GM20431 (cell line): ENCODE measurements at regions not wholly inside any gene's neighbourhood (a gene's known extent, or its start where the extent isn't known, plus 50 kb on each side); places are given as distances from the start of the nearest gene placed in this dataset.

Experiments
- in situ Hi-C: fragments of 300-500 bp; cut with MseI, MboI; formaldehyde crosslinking; loops from one replicate; pipeline ENCODE4 v1.15.0; 2020; ENCODE audit warnings: low sequenced_read_pairs; ENCODE audit not compliant: unreplicated experiment

DNA sequence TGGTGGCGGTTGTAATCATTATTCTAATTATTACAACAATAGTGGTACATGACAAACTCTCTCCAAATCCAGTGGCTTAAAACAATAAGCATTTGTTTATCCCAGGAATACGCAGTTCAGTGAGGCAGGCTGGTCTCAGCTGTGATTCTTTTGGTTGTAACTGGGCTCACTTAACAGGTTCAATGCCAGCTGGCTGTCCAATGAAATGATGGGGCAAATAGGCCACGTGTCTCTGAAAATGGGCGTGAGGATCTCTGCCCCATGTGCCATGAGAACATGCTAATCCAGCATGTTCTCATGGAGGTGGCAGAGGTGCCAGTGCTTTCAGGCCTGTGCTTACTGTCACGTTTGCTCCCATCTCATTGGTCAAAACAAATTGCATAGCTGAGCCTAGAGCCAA is 73.1 kb upstream of the CLMN start:
- in situ Hi-C loops: no loop called here

- in situ Hi-C loops: no loop called here
These were observed 71.6 kb upstream of the CLMN start for GRCh38 chr14:95391331-95391730.

- in situ Hi-C loops: no loop called here
These were observed 69.8 kb upstream of the CLMN start for GRCh38 chr14:95389471-95390011.

- in situ Hi-C loops: no loop called here
These were observed 69.0 kb upstream of the CLMN start for GRCh38 chr14:95388699-95389098.

- in situ Hi-C loops: no loop called here
These were observed 68.2 kb upstream of the CLMN start for GRCh38 chr14:95387826-95388445.

GRCh38 chr14:95386536-95387095 is 66.9 kb upstream of the CLMN start:
- in situ Hi-C loops: no loop called here

DNA sequence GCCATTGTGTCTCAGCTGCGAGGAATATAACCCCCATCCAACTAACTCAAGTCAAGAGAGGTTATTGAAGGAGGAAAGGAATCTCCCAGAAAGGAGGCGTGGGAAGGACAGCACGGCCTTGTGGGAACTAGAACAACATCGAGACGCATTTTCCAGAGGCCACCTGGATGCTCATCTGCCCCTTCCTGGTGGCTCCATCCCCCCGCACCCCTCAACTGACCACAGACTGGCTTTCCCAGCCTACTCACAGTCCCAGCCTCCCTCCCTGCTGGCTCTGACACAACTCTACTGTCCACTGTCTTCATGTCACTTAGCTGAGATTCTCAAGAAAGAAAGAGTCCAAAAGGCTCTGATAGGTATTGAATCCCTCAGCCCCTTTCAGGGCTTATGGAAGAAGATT is 66.0 kb upstream of the CLMN start:
- in situ Hi-C loops: no loop called here

- in situ Hi-C loops: no loop called here
These were observed 63.0 kb upstream of the CLMN start for GRCh38 chr14:95382747-95383146.

DNA sequence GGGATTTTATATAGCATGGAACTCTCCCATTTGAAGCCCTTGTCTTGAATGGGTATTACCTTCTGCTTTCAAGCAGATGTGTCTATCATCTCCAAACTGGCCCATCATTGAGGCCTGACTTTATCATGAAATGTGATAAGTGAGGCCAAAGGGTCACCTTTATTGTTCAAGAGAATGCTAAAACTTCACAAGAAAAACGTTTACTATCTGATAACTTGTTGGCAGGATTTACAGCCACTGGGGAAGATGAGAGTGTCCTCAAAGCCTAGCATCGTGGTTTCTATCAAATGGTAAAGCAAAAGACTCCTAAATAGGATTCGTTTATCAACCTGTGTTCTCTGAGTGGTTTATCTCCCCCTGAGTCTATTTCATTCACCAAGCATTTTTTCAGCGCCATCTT is 62.0 kb upstream of the CLMN start:
- in situ Hi-C loops: no loop called here

DNA sequence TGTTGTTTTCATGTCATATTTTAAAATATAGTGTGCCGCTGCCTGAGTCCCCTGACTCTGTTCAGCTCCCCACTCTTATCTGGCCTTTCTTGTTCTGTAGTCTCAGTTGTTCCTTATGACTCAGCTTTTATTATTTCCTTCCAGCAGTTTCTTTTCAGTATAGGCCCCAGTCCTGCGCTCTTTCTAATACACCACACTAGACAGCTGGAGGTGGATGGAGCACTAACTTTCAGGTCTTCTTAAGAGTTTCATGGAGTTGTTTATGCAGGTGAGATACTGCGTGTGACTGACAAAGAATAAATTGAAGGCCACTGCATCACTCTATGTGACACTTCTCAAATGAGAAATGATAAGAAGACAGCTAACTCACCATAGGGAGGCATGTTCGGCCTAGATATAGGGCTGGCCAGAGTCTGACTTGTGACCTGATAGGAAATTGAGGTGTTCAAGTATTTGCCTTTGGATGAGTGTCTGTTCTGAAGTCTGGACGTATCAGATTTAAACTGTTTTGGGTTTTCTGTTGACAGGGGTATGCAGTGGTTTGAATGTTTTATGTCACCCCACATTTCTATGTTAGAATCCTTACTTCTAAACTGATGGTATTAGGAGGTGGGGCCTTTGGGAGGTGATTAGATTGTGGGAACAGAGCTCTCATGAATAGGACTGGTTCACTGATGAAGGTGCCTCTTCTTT is 60.8 kb upstream of the CLMN start:
- in situ Hi-C loops: no loop called here

GRCh38 chr14:95379634-95380033 is 59.9 kb upstream of the CLMN start:
- in situ Hi-C loops: no loop called here

- in situ Hi-C loops: no loop called here
These were observed 55.9 kb upstream of the CLMN start for GRCh38 chr14:95375539-95376109.

- in situ Hi-C loops: no loop called here
These were observed 54.7 kb upstream of the CLMN start for GRCh38 chr14:95374239-95374997.

DNA sequence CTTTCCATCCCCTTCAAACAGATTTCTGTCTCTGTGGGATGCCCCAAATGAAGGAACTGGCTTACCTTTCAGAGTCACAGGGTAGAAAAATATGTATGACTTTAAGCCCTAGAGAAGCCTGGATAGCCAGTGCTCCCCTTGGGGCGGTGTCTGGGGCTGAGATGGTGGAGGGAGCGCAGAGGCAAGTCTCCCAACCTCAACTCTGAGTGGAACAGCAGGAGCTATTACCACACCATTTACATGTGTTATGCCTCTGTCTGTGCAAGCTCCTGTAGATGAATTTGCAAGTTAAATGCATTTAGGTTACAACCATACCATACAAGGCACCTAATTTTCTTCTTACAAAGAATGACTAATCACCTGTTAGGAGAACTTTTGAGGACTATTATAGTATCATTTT is 50.4 kb upstream of the CLMN start:
- in situ Hi-C loops: no loop called here
